T-cell (primary cell): ENCODE measurements at regions not wholly inside any gene's neighbourhood (a gene's known extent, or its start where the extent isn't known, plus 50 kb on each side); places are given as distances from the start of the nearest gene placed in this dataset.

ENCODE experiments used
- ATAC-seq, 4 experiments: fragments of 200-7000 bp in 3 of 4; fragments of 150-1000 bp in 1 of 4; cut with Tn5 transposase; replicated peaks in 1 of 4; 1 replicate in 3 of 4; 2 replicates in 1 of 4; pipeline ENCODE4 v1.10.0; 2021; ENCODE audit warnings: moderate library complexity in 3 of 4, mild to moderate bottlenecking in 2 of 4, moderate number of reproducible peaks in 1 of 4
- CTCF ChIA-PET, 2 donors: fragments of 300-600 bp; sonication (Branson Sonifier 250); formaldehyde crosslinking; loops; one replicate each; lab custom pipeline; 2022; ENCODE audit warnings: antibody characterized with exemption in 2 of 2; lab: Charles Lee
- POLR2A ChIA-PET, 2 donors: fragments of 300-600 bp; sonication (Branson Sonifier 250); formaldehyde crosslinking; loops; one replicate each; lab custom pipeline; 2022; ENCODE audit warnings: antibody characterized with exemption in 2 of 2; lab: Charles Lee
- DNase-seq, 35 experiments: peaks; one replicate each; pipeline versions ENCODE4 v3.0.0 to v3.0.0-alpha.2; 2013 to 2023
- H3K27ac ChIP-seq: one replicate; pipeline ENCODE4 v1.5.1; 2013; ENCODE audit warnings: low read length
- H3K27me3 ChIP-seq, 2 experiments: replicated peaks in 1 of 2; 1 replicate in 1 of 2; 2 replicates in 1 of 2; pipeline versions ENCODE4 v1.6.1 to v1.7.0; 2013; ENCODE audit warnings: low read length in 1 of 2, mixed read lengths in 1 of 2; ENCODE audit not compliant: control insufficient read depth in 2 of 2, insufficient read depth in 2 of 2; ENCODE audit errors: extremely low read depth in 1 of 2
- H3K36me3 ChIP-seq, 2 donors: 1 replicate in 1 of 2; 2 replicates in 1 of 2; pipeline versions ENCODE4 v1.6.1 to v1.7.0; 2013; ENCODE audit warnings: low read length in 1 of 2; ENCODE audit not compliant: control insufficient read depth in 2 of 2, insufficient read depth in 1 of 2; ENCODE audit errors: extremely low read depth in 1 of 2
- H3K4me1 ChIP-seq, 2 experiments: 1 replicate in 1 of 2; 2 replicates in 1 of 2; pipeline versions ENCODE4 v1.6.1 to v1.7.0; 2013; ENCODE audit warnings: low read length in 2 of 2, mixed read lengths in 1 of 2; ENCODE audit not compliant: insufficient read depth in 2 of 2, control insufficient read depth in 1 of 2; ENCODE audit errors: extremely low read depth in 1 of 2
- H3K4me3 ChIP-seq, 2 donors: 1 replicate in 1 of 2; 2 replicates in 1 of 2; pipeline versions ENCODE4 v1.5.1 to v1.7.0; 2013; ENCODE audit warnings: mild to moderate bottlenecking in 2 of 2, low read length in 1 of 2, moderate library complexity in 1 of 2; ENCODE audit not compliant: control insufficient read depth in 1 of 2; ENCODE audit errors: extremely low read depth in 1 of 2
- H3K9me3 ChIP-seq: 2 replicates; pipeline ENCODE4 v1.7.0; 2013
- H3K27ac Mint-ChIP-seq, 2 donors: one replicate each; pipeline ENCODE4 v1.8.0; 2020 to 2021; ENCODE audit warnings: mild to moderate bottlenecking in 2 of 2, mixed read lengths in 2 of 2
- H3K27me3 Mint-ChIP-seq, 2 donors: one replicate each; pipeline ENCODE4 v1.8.0; 2021 to 2022; ENCODE audit warnings: mixed read lengths in 2 of 2
- H3K36me3 Mint-ChIP-seq: one replicate; pipeline ENCODE4 v1.8.0; 2021; ENCODE audit warnings: mixed read lengths
- H3K4me1 Mint-ChIP-seq, 3 donors: one replicate each; pipeline ENCODE4 v1.8.0; 2020 to 2022; ENCODE audit warnings: mixed read lengths in 3 of 3, mild to moderate bottlenecking in 1 of 3
- H3K4me3 Mint-ChIP-seq, 3 donors: one replicate each; pipeline ENCODE4 v1.8.0; 2020 to 2022; ENCODE audit warnings: mild to moderate bottlenecking in 3 of 3, mixed read lengths in 3 of 3, moderate library complexity in 3 of 3
- H3K9me3 Mint-ChIP-seq, 3 donors: one replicate each; pipeline ENCODE4 v1.8.0; 2020 to 2022; ENCODE audit warnings: mixed read lengths in 3 of 3
- WGBS: methylation state at CpG from one replicate; pipeline ENCODE4 v1.1.5; 2013; ENCODE audit warnings: missing lambda C conversion rate; ENCODE audit not compliant: insufficient coverage; 5-methylcytosine and 5-hydroxymethylcytosine counted together

DNA sequence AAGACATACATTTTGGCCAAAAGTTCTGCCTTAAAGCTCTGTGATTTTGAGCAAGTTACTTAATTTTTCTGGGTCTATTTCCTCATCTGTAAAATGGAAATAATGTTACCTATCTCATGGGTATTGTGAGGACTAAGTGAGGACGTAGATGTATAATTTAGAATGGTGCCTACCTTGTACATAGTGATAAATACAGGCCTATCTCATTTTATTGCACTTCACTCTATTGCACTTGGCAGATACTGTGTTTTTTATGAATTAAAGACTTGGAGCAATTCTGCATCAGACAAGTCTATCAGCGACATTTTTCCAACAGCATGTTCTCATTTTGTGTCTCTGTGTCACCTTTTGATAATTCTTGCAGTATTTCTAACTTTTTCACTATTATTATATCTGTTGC is 50.9 kb upstream of the RAB9B start:
- POLR2A ChIA-PET: no interaction called here
- H3K4me3 ChIP-seq: no peak overlapping the region
- H3K9me3 Mint-ChIP-seq: no peaks in the 10 kb centered on the region
- no peak for ATAC-seq
- CTCF ChIA-PET: interaction anchor here in 1 of 2 donors (0.6 kb wide), 1 partner anchor 395 kb away, joined by 3 read pairs; no protein-coding TSS in a partner anchor
- H3K36me3 Mint-ChIP-seq: no peaks in the 10 kb centered on the region
- WGBS: no CpG with 5 or more reads among the region's 2 CpGs
- H3K27ac Mint-ChIP-seq: no peak overlapping the region
- no peaks in the 10 kb centered on the region for H3K9me3 ChIP-seq
- no peak overlapping the region for H3K27ac ChIP-seq
- H3K27me3 ChIP-seq: no peaks in the 10 kb centered on the region
- H3K27me3 Mint-ChIP-seq: peaks cover 0 to 4% of the 10 kb centered on the region in 2 donors
- DNase-seq: no peak
- no peaks in the 10 kb centered on the region for H3K4me1 ChIP-seq
- H3K36me3 ChIP-seq: no peaks in the 10 kb centered on the region
- no peak overlapping the region for H3K4me3 Mint-ChIP-seq
- no peaks in the 10 kb centered on the region for H3K4me1 Mint-ChIP-seq
